Esophagus squamous epithelium (tissue), 4 donors: ENCODE measurements at regions not wholly inside any gene's neighbourhood (a gene's known extent, or its start where the extent isn't known, plus 50 kb on each side); places are given as distances from the start of the nearest gene placed in this dataset.

Source experiments
- CTCF ChIP-seq, 6 experiments: fragments of 450-650 bp in 4 of 6; fragments of 200-600 bp in 2 of 6; sonication (generic) in 2 of 6; IDR thresholded peaks; one replicate each; pipeline ENCODE4 v1.5.1; 2016 to 2019; ENCODE audit warnings: antibody characterized with exemption in 6 of 6, mild to moderate bottlenecking in 4 of 6, moderate library complexity in 4 of 6
- POLR2A ChIP-seq, 4 donors: fragments of 450-650 bp; IDR thresholded peaks; one replicate each; pipeline ENCODE4 v1.6.1; 2017; ENCODE audit warnings: antibody characterized with exemption in 4 of 4, mild to moderate bottlenecking in 4 of 4, moderate library complexity in 3 of 4

DNA sequence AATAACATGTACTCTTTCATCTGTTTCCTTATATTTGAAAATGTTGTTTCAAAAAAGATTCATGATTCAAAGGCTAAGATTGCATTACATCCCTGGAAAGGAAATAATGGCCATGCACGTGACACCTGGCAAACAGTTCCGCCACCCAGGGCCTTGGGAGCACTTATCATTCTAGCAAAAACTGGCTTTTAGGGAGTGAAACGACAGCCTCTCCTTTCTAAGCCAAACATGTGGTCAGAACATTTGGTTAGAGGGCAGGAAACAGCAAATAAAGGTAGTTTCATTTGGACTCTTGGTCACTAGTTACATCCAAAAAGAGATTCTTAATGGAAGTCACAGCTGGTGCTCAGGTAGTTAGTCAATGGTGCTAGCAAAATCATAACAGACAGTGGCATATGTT lies 83.5 kb downstream of the FAS start:
- TF ChIP-seq POLR2A (IDR thresholded peaks at IDR 0.05) (no peak), CTCF (IDR thresholded peaks at IDR 0.05) (no peak)
